Fibroblast of the aortic adventitia (primary cell): ENCODE measurements at regions not wholly inside any gene's neighbourhood (a gene's known extent, or its start where the extent isn't known, plus 50 kb on each side); places are given as distances from the start of the nearest gene placed in this dataset.

ENCODE experiments used
- DNase-seq: peaks from one replicate; pipeline ENCODE4 v3.0.0-alpha.2; 2010; ENCODE audit warnings: low read depth
- H3K4me3 ChIP-seq: 2 replicates; pipeline ENCODE4 v1.5.1; 2011; ENCODE audit warnings: low read depth, mild to moderate bottlenecking, control low read depth, low read length, moderate library complexity
- CTCF ChIP-seq: IDR thresholded peaks from 2 replicates; pipeline ENCODE4 v1.5.1; 2011; ENCODE audit warnings: mild to moderate bottlenecking, low read length, control low read depth, inconsistent platforms; ENCODE audit not compliant: insufficient read depth

GRCh38 chr11:92854952-92855351 lies 114.5 kb upstream of the MTNR1B start:
- DNase-seq, result no peak
- no peak overlapping the region for H3K4me3 ChIP-seq
- no peak for TF ChIP-seq CTCF

- H3K4me3 ChIP-seq, result no peak overlapping the region
- TF ChIP-seq CTCF, result no peak
- DNase-seq, result no peak
Observed at GRCh38 chr11:92855607-92856405, 113.6 kb upstream of the MTNR1B start.

DNA sequence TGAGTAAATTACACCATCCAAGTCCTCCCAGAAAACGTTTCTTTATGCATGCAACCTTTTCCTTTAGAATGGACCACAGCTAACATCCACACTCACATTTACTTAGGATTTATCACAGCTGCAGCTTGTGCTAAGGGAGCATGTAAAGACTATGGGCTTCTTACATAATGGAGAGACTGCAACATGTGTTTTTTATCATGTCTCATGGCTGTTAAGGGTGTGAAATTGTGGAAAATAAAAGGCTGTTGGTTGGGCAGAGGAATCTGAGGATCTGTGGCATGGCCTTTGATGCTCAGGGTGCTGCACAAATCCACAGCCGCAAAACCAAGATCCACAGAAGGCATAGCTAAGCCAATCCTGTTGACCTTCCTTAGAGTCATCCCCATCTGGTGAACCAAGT lies 112.0 kb upstream of the MTNR1B start:
- no peak for DNase-seq
- TF ChIP-seq CTCF, result no peak
- no peak overlapping the region for H3K4me3 ChIP-seq

GRCh38 chr11:92859156-92859690 lies 110.2 kb upstream of the MTNR1B start:
- DNase-seq, result no peak
- no peak for TF ChIP-seq CTCF
- H3K4me3 ChIP-seq, result no peak overlapping the region

DNA sequence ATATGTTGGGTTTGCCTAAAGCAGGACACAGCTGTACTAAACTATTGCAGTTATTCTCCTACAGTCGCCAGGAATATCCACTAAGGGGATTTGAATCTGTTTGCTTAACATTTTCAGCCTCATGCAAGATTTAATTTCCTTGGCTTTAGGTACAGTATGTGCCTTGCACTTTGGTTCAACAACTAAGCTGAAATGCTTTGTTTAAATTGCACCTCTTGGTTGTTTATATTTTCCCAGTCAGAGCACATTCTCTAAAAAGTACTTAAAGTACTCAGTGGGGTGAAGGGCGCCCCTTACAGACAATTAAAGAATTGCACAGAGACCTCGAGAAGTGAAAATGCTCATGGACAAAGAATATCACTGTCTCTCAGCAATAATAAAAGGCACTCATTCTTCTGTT lies 107.8 kb upstream of the MTNR1B start:
- H3K4me3 ChIP-seq, result no peak overlapping the region
- no peak for DNase-seq
- TF ChIP-seq CTCF, result no peak

DNA sequence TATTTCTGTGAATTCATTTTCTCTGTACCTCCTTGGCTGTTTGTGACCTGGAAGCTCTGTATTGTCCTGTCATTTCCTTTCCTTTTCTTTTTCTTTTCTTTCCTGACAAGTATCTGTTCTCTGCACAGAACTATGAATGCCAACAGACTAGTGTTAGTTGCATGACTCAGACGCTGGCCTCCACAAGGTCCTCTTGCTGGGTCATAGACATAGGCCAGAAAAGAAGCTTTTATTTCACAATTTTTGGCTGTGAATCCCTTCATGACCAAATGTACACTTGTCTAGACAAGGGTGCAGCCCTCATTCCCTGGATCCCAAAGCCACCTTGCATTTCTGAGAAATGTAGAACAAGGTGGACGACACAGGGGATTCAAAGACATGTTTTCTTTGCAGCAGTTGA lies 104.1 kb upstream of the MTNR1B start:
- TF ChIP-seq CTCF, result no peak
- no peak for DNase-seq
- no peak overlapping the region for H3K4me3 ChIP-seq
